HFFc6 (cell line): ENCODE measurements at regions not wholly inside any gene's neighbourhood (a gene's known extent, or its start where the extent isn't known, plus 50 kb on each side); places are given as distances from the start of the nearest gene placed in this dataset.

Experiments
- DNase-seq: peaks from one replicate; pipeline ENCODE4 v3.0.0-alpha.2; 2018
- H3K27ac Mint-ChIP-seq: 2 replicates; pipeline ENCODE4 v1.8.0; 2020; ENCODE audit warnings: mild to moderate bottlenecking, mixed read lengths
- H3K27me3 Mint-ChIP-seq: 2 replicates; pipeline ENCODE4 v1.8.0; 2021; ENCODE audit warnings: mild to moderate bottlenecking, moderate library complexity, mixed read lengths; ENCODE audit not compliant: insufficient read depth
- H3K36me3 Mint-ChIP-seq: 2 replicates; pipeline ENCODE4 v1.8.0; 2021; ENCODE audit warnings: low read depth, mixed read lengths
- H3K4me1 Mint-ChIP-seq: 2 replicates; pipeline ENCODE4 v1.8.0; 2020; ENCODE audit warnings: low read depth, mixed read lengths
- H3K4me3 Mint-ChIP-seq: 2 replicates; pipeline ENCODE4 v1.8.0; 2020; ENCODE audit warnings: mild to moderate bottlenecking, moderate library complexity, mixed read lengths
- H3K9me3 Mint-ChIP-seq: 2 replicates; pipeline ENCODE4 v1.8.0; 2020; ENCODE audit warnings: mild to moderate bottlenecking, mixed read lengths
- CTCF ChIP-seq: fragments of 200-600 bp; sonication (generic); IDR thresholded peaks from 2 replicates; pipeline ENCODE4 v1.5.0; 2021; ENCODE audit warnings: antibody characterized with exemption, mild to moderate bottlenecking

- DNase-seq: no peak
- H3K27me3 Mint-ChIP-seq: peaks cover 48% of the 10 kb centered on the region
- H3K4me1 Mint-ChIP-seq: no peaks in the 10 kb centered on the region
- no peak overlapping the region for H3K4me3 Mint-ChIP-seq
- no peaks in the 10 kb centered on the region for H3K9me3 Mint-ChIP-seq
- no peak overlapping the region for H3K27ac Mint-ChIP-seq
- TF ChIP-seq CTCF: no peak
- no peaks in the 10 kb centered on the region for H3K36me3 Mint-ChIP-seq
Observed at GRCh38 chr11:76282172-76282571, 75.9 kb upstream of the WNT11 start.

DNA sequence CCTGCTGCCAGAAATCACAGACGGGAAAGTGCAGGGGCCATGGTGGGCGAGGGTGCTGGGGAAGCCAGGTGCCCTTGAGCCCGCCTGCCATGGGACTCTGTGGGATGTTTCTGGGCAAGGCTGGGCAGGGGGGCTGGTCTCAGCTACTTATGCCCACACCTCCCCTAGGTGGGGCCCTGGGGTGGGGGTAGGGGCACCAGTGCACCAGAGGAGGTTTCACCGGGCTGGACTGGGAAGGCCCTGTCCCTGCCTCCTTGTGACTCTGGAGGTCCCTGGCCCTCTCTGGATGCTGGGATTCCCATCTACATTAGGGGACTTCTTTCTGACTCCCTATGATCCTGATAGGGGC is 75.2 kb upstream of the WNT11 start:
- Mint-ChIP-seq H3K27ac (no peak overlapping the region), H3K9me3 (no peaks in the 10 kb centered on the region), H3K27me3 (peaks cover 52% of the 10 kb centered on the region), H3K36me3 (no peaks in the 10 kb centered on the region), H3K4me3 (no peak overlapping the region), H3K4me1 (no peaks in the 10 kb centered on the region)
- DNase-seq: no peak
- TF ChIP-seq CTCF: no peak

GRCh38 chr11:76280882-76281557 is 74.7 kb upstream of the WNT11 start:
- Mint-ChIP-seq H3K4me3 (no peak overlapping the region), H3K27me3 (peaks cover 54% of the 10 kb centered on the region), H3K27ac (no peak overlapping the region), H3K9me3 (no peaks in the 10 kb centered on the region), H3K4me1 (no peaks in the 10 kb centered on the region), H3K36me3 (no peaks in the 10 kb centered on the region)
- DNase-seq: no peak
- TF ChIP-seq CTCF: no peak

DNA sequence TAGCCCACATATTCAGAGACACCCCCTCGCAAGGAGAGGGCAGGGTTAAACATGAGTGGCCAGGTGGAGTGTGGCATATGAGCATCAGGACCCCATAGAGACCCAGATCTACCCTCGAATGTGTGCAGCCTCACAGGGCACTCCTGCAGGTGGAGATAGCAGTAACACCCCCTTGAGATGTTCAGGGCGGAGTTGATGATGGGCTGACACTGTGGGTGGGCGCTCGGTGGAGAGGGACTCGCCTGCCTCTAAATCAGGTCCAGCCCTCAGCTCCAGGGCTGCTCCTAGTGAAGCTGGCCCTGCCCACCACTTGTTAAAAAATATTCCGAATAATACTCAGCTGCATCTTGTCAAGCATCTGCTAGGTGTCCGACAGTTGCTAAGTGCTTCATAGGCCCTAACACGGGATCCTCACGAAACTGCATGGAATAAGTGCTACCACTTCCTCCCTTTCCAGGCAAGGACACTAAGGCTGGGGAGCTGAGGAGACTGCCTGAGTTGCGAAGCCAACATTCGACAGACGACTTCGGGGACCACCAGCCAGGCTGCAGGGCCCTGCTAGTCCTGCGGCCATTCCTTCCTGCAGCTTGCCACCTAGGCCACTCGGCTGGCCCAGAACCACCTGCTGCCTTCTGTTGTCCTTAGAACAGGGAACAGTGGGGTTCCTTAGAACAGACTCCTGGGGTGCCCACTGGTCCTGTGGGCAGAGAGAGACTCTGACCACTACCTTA is 74.0 kb upstream of the WNT11 start:
- no peak for DNase-seq
- H3K4me1 Mint-ChIP-seq: no peaks in the 10 kb centered on the region
- TF ChIP-seq CTCF: no peak

GRCh38 chr11:76279646-76280045 is 73.3 kb upstream of the WNT11 start:
- DNase-seq: no peak
- H3K36me3 Mint-ChIP-seq: 0 out of 2 replicates have a peak, but pooled peaks cover under 1% of the 10 kb centered on the region

More for the DNA sequence above, 74.0 kb upstream of the WNT11 start:
- Mint-ChIP-seq H3K27ac (no peak overlapping the region), H3K36me3 (no peaks in the 10 kb centered on the region), H3K9me3 (no peaks in the 10 kb centered on the region; the same call in 1 of the 2 replicates), H3K27me3 (peaks cover 51% of the 10 kb centered on the region), H3K4me3 (no peak overlapping the region)

More at GRCh38 chr11:76279646-76280045, 73.3 kb upstream of the WNT11 start:
- no peak overlapping the region for H3K4me3 Mint-ChIP-seq
- H3K4me1 Mint-ChIP-seq: no peaks in the 10 kb centered on the region
- H3K27ac Mint-ChIP-seq: no peak overlapping the region
- peaks cover 55% of the 10 kb centered on the region for H3K27me3 Mint-ChIP-seq
- peaks cover 5% of the 10 kb centered on the region for H3K9me3 Mint-ChIP-seq
- no peak for TF ChIP-seq CTCF
